ENCODE measurements at regions not wholly inside any gene's neighbourhood (a gene's known extent, or its start where the extent isn't known, plus 50 kb on each side); places are given as distances from the start of the nearest gene placed in this dataset.

DNA sequence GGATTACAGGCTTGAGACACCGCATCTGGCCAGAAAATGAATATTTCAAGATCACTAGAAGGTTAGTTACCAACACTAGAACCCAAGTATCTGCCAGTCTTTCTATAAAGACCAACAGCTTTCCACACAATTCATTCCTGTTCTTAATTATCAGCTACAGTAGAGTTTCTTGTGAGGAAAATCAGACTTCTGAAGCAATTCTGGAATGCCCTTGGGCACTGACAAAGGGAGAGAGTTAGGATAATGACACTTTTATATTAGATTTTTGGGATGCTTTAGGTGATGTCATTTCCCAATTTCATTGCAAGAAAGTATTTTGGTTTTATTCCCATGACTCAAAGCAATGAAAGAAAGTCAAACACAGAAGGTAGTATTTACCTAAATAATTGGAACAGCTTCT is 497.0 kb upstream of the TUSC1 start:
- Histone ChIP-seq H3K27ac (ENCODE audit: low read depth, low read length) (no peak overlapping the region), H3K4me3 (ENCODE audit: insufficient read depth, low read length) (no peak overlapping the region), H3K4me1 (ENCODE audit: insufficient read depth, low read length) (no peaks in the 10 kb centered on the region), H4K20me1 (ENCODE audit: insufficient read depth, low read length) (no peaks in the 10 kb centered on the region), H3K9me3 (ENCODE audit: low read depth, low read length) (no peaks in the 10 kb centered on the region), H2AFZ (ENCODE audit: low read length) (no peak overlapping the region), H3K27me3 (ENCODE audit: insufficient read depth, low read length) (no peaks in the 10 kb centered on the region), H3K79me2 (ENCODE audit: insufficient read depth, low read length) (no peaks in the 10 kb centered on the region), H3K4me2 (ENCODE audit: insufficient read depth, low read length) (no peak overlapping the region), H3K36me3 (ENCODE audit: insufficient read depth, low read length) (no peaks in the 10 kb centered on the region)
- no peak for DNase-seq (ENCODE audit: insufficient read length, low spot score, missing footprints)
- TF ChIP-seq, protein P1, sequence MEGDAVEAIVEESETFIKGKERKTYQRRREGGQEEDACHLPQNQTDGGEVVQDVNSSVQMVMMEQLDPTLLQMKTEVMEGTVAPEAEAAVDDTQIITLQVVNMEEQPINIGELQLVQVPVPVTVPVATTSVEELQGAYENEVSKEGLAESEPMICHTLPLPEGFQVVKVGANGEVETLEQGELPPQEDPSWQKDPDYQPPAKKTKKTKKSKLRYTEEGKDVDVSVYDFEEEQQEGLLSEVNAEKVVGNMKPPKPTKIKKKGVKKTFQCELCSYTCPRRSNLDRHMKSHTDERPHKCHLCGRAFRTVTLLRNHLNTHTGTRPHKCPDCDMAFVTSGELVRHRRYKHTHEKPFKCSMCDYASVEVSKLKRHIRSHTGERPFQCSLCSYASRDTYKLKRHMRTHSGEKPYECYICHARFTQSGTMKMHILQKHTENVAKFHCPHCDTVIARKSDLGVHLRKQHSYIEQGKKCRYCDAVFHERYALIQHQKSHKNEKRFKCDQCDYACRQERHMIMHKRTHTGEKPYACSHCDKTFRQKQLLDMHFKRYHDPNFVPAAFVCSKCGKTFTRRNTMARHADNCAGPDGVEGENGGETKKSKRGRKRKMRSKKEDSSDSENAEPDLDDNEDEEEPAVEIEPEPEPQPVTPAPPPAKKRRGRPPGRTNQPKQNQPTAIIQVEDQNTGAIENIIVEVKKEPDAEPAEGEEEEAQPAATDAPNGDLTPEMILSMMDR (IDR thresholded peaks at IDR 0.05; ENCODE audit: extremely low read depth, low read depth, low read length): no peak

DNA sequence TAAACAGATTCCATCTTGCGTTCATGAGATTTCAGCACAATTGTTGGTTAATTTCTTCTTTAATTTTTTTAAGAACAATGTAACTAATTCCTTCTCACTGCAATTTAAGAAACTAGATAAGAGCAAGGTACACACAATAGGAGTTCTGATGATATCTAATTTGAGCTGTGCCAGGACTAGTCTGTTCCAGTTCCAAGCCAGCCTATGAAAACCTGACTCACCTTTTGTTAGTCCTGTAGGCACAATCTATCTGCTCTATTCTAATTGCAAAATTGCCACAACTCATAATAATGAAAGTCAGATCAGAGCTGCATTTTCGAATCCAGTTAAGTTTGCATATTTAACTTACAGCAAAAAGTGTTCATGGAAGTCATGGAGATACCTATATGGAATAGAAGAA is 494.1 kb upstream of the TUSC1 start:
- Histone ChIP-seq H3K36me3 (ENCODE audit: insufficient read depth, low read length) (no peaks in the 10 kb centered on the region), H3K27ac (ENCODE audit: low read depth, low read length) (no peak overlapping the region), H3K9me3 (ENCODE audit: low read depth, low read length) (no peaks in the 10 kb centered on the region), H4K20me1 (ENCODE audit: insufficient read depth, low read length) (no peaks in the 10 kb centered on the region), H3K4me3 (ENCODE audit: insufficient read depth, low read length) (no peak overlapping the region), H2AFZ (ENCODE audit: low read length) (no peak overlapping the region), H3K4me2 (ENCODE audit: insufficient read depth, low read length) (no peak overlapping the region), H3K79me2 (ENCODE audit: insufficient read depth, low read length) (no peaks in the 10 kb centered on the region), H3K4me1 (ENCODE audit: insufficient read depth, low read length) (no peaks in the 10 kb centered on the region), H3K27me3 (ENCODE audit: insufficient read depth, low read length) (no peaks in the 10 kb centered on the region)
- no peak for DNase-seq (ENCODE audit: insufficient read length, low spot score, missing footprints)
- TF ChIP-seq, protein P1 (IDR thresholded peaks at IDR 0.05; ENCODE audit: extremely low read depth, low read depth, low read length): no peak

- Histone ChIP-seq H3K36me3 (ENCODE audit: insufficient read depth, low read length) (no peaks in the 10 kb centered on the region), H3K27me3 (ENCODE audit: insufficient read depth, low read length) (no peaks in the 10 kb centered on the region), H3K4me2 (ENCODE audit: insufficient read depth, low read length) (no peak overlapping the region), H2AFZ (ENCODE audit: low read length) (no peak overlapping the region), H4K20me1 (ENCODE audit: insufficient read depth, low read length) (no peaks in the 10 kb centered on the region), H3K9me3 (ENCODE audit: low read depth, low read length) (no peaks in the 10 kb centered on the region), H3K4me3 (ENCODE audit: insufficient read depth, low read length) (no peak overlapping the region), H3K27ac (ENCODE audit: low read depth, low read length) (no peak overlapping the region), H3K79me2 (ENCODE audit: insufficient read depth, low read length) (no peaks in the 10 kb centered on the region), H3K4me1 (ENCODE audit: insufficient read depth, low read length) (no peaks in the 10 kb centered on the region)
- TF ChIP-seq, protein P1 (IDR thresholded peaks at IDR 0.05; ENCODE audit: extremely low read depth, low read depth, low read length): no peak
- DNase-seq (ENCODE audit: insufficient read length, low spot score, missing footprints): no peak
Observed at GRCh38 chr9:26171691-26172090, 493.4 kb upstream of the TUSC1 start.

DNA sequence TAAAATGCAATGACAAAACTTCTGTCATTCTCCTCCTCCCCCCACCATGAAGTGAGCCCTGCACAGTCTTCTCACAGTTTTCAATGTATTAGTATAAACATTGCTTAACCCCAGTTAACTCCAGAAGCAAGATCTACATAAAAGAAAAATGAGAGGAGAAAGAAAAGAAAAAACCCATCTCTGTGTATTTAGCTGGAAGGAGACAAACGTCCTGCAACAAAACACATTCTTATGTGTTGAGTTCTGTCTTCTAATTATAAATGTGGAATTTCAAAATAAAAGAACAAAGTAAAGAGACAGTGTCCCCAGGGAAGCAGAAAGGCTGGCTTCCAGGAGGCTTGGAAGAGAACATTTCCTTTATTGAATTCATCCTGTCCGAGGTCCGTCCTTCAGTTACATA is 491.9 kb upstream of the TUSC1 start:
- H3K79me2 ChIP-seq (ENCODE audit: insufficient read depth, low read length): no peaks in the 10 kb centered on the region
- no peaks in the 10 kb centered on the region for H3K4me1 ChIP-seq (ENCODE audit: insufficient read depth, low read length)
- TF ChIP-seq, protein P1 (IDR thresholded peaks at IDR 0.05; ENCODE audit: extremely low read depth, low read depth, low read length): no peak
- no peak overlapping the region for H2AFZ ChIP-seq (ENCODE audit: low read length)
- no peaks in the 10 kb centered on the region for H4K20me1 ChIP-seq (ENCODE audit: insufficient read depth, low read length)
- no peaks in the 10 kb centered on the region for H3K36me3 ChIP-seq (ENCODE audit: insufficient read depth, low read length)
- DNase-seq (ENCODE audit: insufficient read length, low spot score, missing footprints): no peak
- H3K9me3 ChIP-seq (ENCODE audit: low read depth, low read length): peaks cover 4% of the 10 kb centered on the region
- no peak overlapping the region for H3K27ac ChIP-seq (ENCODE audit: low read depth, low read length)
- H3K4me3 ChIP-seq (ENCODE audit: insufficient read depth, low read length): no peak overlapping the region
- H3K4me2 ChIP-seq (ENCODE audit: insufficient read depth, low read length): no peak overlapping the region
- no peaks in the 10 kb centered on the region for H3K27me3 ChIP-seq (ENCODE audit: insufficient read depth, low read length)

All from osteoblast (primary cell).